H9 (cell line): ENCODE measurements at regions not wholly inside any gene's neighbourhood (a gene's known extent, or its start where the extent isn't known, plus 50 kb on each side); places are given as distances from the start of the nearest gene placed in this dataset.

Experiments
- DNase-seq: peaks from one replicate; pipeline ENCODE4 v3.0.0-alpha.2; 2017
- H2AFZ ChIP-seq: one replicate; pipeline ENCODE4 v1.6.1; 2013; ENCODE audit warnings: mild to moderate bottlenecking, low read length, control low read depth, moderate library complexity
- H2AK5ac ChIP-seq: 2 replicates; pipeline ENCODE4 v1.6.1; 2013; ENCODE audit warnings: low read length, control low read depth, mixed read lengths; ENCODE audit not compliant: insufficient read length
- H2BK120ac ChIP-seq: one replicate; pipeline ENCODE4 v1.6.1; 2013; ENCODE audit warnings: low read depth, mild to moderate bottlenecking, low read length, control low read depth, inconsistent platforms; ENCODE audit not compliant: poor library complexity, severe bottlenecking
- H2BK12ac ChIP-seq: 2 replicates; pipeline ENCODE4 v1.6.1; 2013; ENCODE audit warnings: low read length, control low read depth, mixed read lengths, low read depth; ENCODE audit not compliant: insufficient read length
- H2BK15ac ChIP-seq: 2 replicates; pipeline ENCODE4 v1.6.1; 2013; ENCODE audit warnings: low read depth, low read length, control low read depth
- H2BK20ac ChIP-seq: one replicate; pipeline ENCODE4 v1.6.1; 2013; ENCODE audit warnings: low read depth, mild to moderate bottlenecking, low read length, control low read depth, inconsistent platforms; ENCODE audit not compliant: poor library complexity, severe bottlenecking
- H2BK5ac ChIP-seq: 2 replicates; pipeline ENCODE4 v1.6.1; 2013; ENCODE audit warnings: low read length, control low read depth, mixed read lengths; ENCODE audit not compliant: insufficient read length
- H3K14ac ChIP-seq: 2 replicates; pipeline ENCODE4 v1.6.1; 2013; ENCODE audit warnings: low read length, control low read depth; ENCODE audit not compliant: insufficient read depth
- H3K18ac ChIP-seq: 2 replicates; pipeline ENCODE4 v1.6.1; 2013; ENCODE audit warnings: low read depth, mild to moderate bottlenecking, mixed read lengths, low read length, control low read depth; ENCODE audit not compliant: insufficient read length
- H3K23ac ChIP-seq: 2 replicates; pipeline ENCODE4 v1.6.1; 2013; ENCODE audit warnings: low read length, control low read depth, mixed read lengths, low read depth; ENCODE audit not compliant: insufficient read length
- H3K23me2 ChIP-seq: 2 replicates; pipeline ENCODE4 v1.6.1; 2013; ENCODE audit warnings: low read depth, mild to moderate bottlenecking, mixed read lengths, low read length, control low read depth; ENCODE audit not compliant: insufficient read length, poor library complexity, severe bottlenecking
- H3K27ac ChIP-seq: 2 replicates; pipeline ENCODE4 v1.5.1; 2013; ENCODE audit warnings: low read length, control low read depth, mixed read lengths, low read depth; ENCODE audit not compliant: insufficient read length
- H3K27me3 ChIP-seq: 2 replicates; pipeline ENCODE4 v1.6.1; 2013; ENCODE audit warnings: low read length, control low read depth, inconsistent platforms; ENCODE audit not compliant: insufficient read depth
- H3K4ac ChIP-seq: 2 replicates; pipeline ENCODE4 v1.6.1; 2013; ENCODE audit warnings: low read depth, mild to moderate bottlenecking, control low read depth, inconsistent platforms, low read length, moderate library complexity
- H3K4me1 ChIP-seq: 2 replicates; pipeline ENCODE4 v1.6.1; 2013; ENCODE audit warnings: low read length, control low read depth, inconsistent platforms; ENCODE audit not compliant: insufficient read depth
- H3K4me2 ChIP-seq: 2 replicates; pipeline ENCODE4 v1.6.1; 2013; ENCODE audit warnings: low read length, control low read depth, mixed read lengths; ENCODE audit not compliant: insufficient read length, insufficient read depth
- H3K56ac ChIP-seq: 2 replicates; pipeline ENCODE4 v1.6.1; 2013; ENCODE audit warnings: low read depth, mild to moderate bottlenecking, mixed read lengths, low read length, control low read depth; ENCODE audit not compliant: insufficient read length
- H3K79me1 ChIP-seq: 2 replicates; pipeline ENCODE4 v1.6.1; 2013; ENCODE audit warnings: low read depth, mild to moderate bottlenecking, moderate library complexity, low read length, control low read depth, inconsistent platforms; ENCODE audit not compliant: insufficient read depth, poor library complexity, severe bottlenecking
- H3K79me2 ChIP-seq: 2 replicates; pipeline ENCODE4 v1.6.1; 2013; ENCODE audit warnings: low read length, control low read depth, inconsistent platforms; ENCODE audit not compliant: insufficient read depth
- H3K9ac ChIP-seq: 2 replicates; pipeline ENCODE4 v1.6.1; 2013; ENCODE audit warnings: low read length, control low read depth, mixed read lengths; ENCODE audit not compliant: insufficient read length; ENCODE audit errors: extremely low read depth
- H3K9me3 ChIP-seq: one replicate; pipeline ENCODE4 v1.6.1; 2013; ENCODE audit warnings: low read depth, low read length, inconsistent platforms; ENCODE audit not compliant: control insufficient read depth
- H3T11ph ChIP-seq: one replicate; pipeline ENCODE4 v1.6.1; 2013; ENCODE audit warnings: mild to moderate bottlenecking, low read length, control low read depth, inconsistent platforms
- H4K20me1 ChIP-seq: one replicate; pipeline ENCODE4 v1.6.1; 2013; ENCODE audit not compliant: control insufficient read depth, insufficient read length, insufficient read depth
- H4K5ac ChIP-seq: 2 replicates; pipeline ENCODE4 v1.6.1; 2013; ENCODE audit warnings: low read depth, mild to moderate bottlenecking, mixed read lengths, low read length, control low read depth; ENCODE audit not compliant: insufficient read length
- H4K8ac ChIP-seq: replicated peaks from 2 replicates; pipeline ENCODE4 v1.6.1; 2013; ENCODE audit warnings: low read length, control low read depth, mixed read lengths, low read depth; ENCODE audit not compliant: insufficient read length
- H4K91ac ChIP-seq: 2 replicates; pipeline ENCODE4 v1.6.1; 2013; ENCODE audit warnings: low read depth, mild to moderate bottlenecking, moderate library complexity, mixed read lengths, low read length, control low read depth; ENCODE audit not compliant: insufficient read length
- H3K27ac Mint-ChIP-seq, 3 experiments: 2 replicates in 2 of 3; 3 replicates in 1 of 3; pipeline ENCODE4 v1.8.0; 2020 to 2021; ENCODE audit warnings: mixed read lengths in 3 of 3, mild to moderate bottlenecking in 1 of 3, moderate library complexity in 1 of 3
- H3K27me3 Mint-ChIP-seq: 2 replicates; pipeline ENCODE4 v1.8.0; 2021; ENCODE audit warnings: low read depth, mild to moderate bottlenecking, moderate library complexity, mixed read lengths
- H3K36me3 Mint-ChIP-seq, 3 experiments: 2 replicates in 2 of 3; 3 replicates in 1 of 3; pipeline ENCODE4 v1.8.0; 2020 to 2021; ENCODE audit warnings: low read depth in 3 of 3, mixed read lengths in 3 of 3; ENCODE audit not compliant: insufficient read depth in 1 of 3
- H3K4me1 Mint-ChIP-seq, 2 experiments: 2 replicates each; pipeline ENCODE4 v1.8.0; 2020; ENCODE audit warnings: mixed read lengths in 2 of 2
- H3K4me3 Mint-ChIP-seq, 2 experiments: 2 replicates in 1 of 2; 3 replicates in 1 of 2; pipeline ENCODE4 v1.8.0; 2020 to 2021; ENCODE audit warnings: mild to moderate bottlenecking in 2 of 2, mixed read lengths in 2 of 2, moderate library complexity in 1 of 2
- H3K9me3 Mint-ChIP-seq, 2 experiments: 2 replicates in 1 of 2; 3 replicates in 1 of 2; pipeline ENCODE4 v1.8.0; 2020; ENCODE audit warnings: mild to moderate bottlenecking in 2 of 2, mixed read lengths in 2 of 2, moderate library complexity in 1 of 2
- WGBS: extraction: QIAGEN DNeasy Blood & Tissue Kit; methylation state at CpG from one replicate; pipeline ENCODE4 v1.1.7; 2013; ENCODE audit warnings: missing lambda C conversion rate, low lambda C conversion rate, mixed read lengths; ENCODE audit not compliant: insufficient read length; ENCODE audit errors: extremely low coverage; 5-methylcytosine and 5-hydroxymethylcytosine counted together
- TF ChIP-seq, protein P1 (sequence below): fragments of 200-600 bp; sonication (generic); conservative IDR thresholded peaks from 3 replicates; pipeline ENCODE4 v1.8.0; 2021; ENCODE audit warnings: antibody characterized with exemption, mild to moderate bottlenecking

- Histone ChIP-seq H3K79me1 (no peaks in the 10 kb centered on the region), H3K56ac (no peak overlapping the region), H2BK15ac (no peak overlapping the region), H3K23me2 (no peaks in the 10 kb centered on the region), H3K4me1 (no peaks in the 10 kb centered on the region), H4K91ac (no peak overlapping the region), H3K27me3 (no peaks in the 10 kb centered on the region), H3K23ac (no peak overlapping the region), H2BK12ac (no peak overlapping the region), H3K9ac (no peak overlapping the region), H3K4ac (no peak overlapping the region), H3K14ac (no peak overlapping the region), H4K5ac (no peak overlapping the region), H2BK20ac (no peak overlapping the region), H4K20me1 (no peaks in the 10 kb centered on the region), H3T11ph (no peak overlapping the region), H2BK5ac (no peak overlapping the region), H2BK120ac (no peak overlapping the region), H3K9me3 (no peaks in the 10 kb centered on the region), H3K18ac (no peak overlapping the region), H3K27ac (no peak overlapping the region), H2AFZ (no peak overlapping the region), H2AK5ac (no peak overlapping the region), H3K4me2 (no peak overlapping the region), H3K79me2 (no peaks in the 10 kb centered on the region), H4K8ac (no peak overlapping the region)
- TF ChIP-seq, protein P1, sequence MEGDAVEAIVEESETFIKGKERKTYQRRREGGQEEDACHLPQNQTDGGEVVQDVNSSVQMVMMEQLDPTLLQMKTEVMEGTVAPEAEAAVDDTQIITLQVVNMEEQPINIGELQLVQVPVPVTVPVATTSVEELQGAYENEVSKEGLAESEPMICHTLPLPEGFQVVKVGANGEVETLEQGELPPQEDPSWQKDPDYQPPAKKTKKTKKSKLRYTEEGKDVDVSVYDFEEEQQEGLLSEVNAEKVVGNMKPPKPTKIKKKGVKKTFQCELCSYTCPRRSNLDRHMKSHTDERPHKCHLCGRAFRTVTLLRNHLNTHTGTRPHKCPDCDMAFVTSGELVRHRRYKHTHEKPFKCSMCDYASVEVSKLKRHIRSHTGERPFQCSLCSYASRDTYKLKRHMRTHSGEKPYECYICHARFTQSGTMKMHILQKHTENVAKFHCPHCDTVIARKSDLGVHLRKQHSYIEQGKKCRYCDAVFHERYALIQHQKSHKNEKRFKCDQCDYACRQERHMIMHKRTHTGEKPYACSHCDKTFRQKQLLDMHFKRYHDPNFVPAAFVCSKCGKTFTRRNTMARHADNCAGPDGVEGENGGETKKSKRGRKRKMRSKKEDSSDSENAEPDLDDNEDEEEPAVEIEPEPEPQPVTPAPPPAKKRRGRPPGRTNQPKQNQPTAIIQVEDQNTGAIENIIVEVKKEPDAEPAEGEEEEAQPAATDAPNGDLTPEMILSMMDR: no peak
- no peaks in the 10 kb centered on the region for H3K9me3 Mint-ChIP-seq
- no peaks in the 10 kb centered on the region for H3K27me3 Mint-ChIP-seq
- no CpG with 5 or more reads among the region's 1 CpG for WGBS
- H3K27ac Mint-ChIP-seq: no peak overlapping the region
- no peaks in the 10 kb centered on the region for H3K4me1 Mint-ChIP-seq
- H3K36me3 Mint-ChIP-seq: no peaks in the 10 kb centered on the region
- H3K4me3 Mint-ChIP-seq: no peak overlapping the region
- no peak for DNase-seq
Measured at GRCh38 chr4:156523991-156524390, 447.6 kb downstream of the PDGFC start.
